ENCODE measurements at regions not wholly inside any gene's neighbourhood (a gene's known extent, or its start where the extent isn't known, plus 50 kb on each side); places are given as distances from the start of the nearest gene placed in this dataset.

DNA sequence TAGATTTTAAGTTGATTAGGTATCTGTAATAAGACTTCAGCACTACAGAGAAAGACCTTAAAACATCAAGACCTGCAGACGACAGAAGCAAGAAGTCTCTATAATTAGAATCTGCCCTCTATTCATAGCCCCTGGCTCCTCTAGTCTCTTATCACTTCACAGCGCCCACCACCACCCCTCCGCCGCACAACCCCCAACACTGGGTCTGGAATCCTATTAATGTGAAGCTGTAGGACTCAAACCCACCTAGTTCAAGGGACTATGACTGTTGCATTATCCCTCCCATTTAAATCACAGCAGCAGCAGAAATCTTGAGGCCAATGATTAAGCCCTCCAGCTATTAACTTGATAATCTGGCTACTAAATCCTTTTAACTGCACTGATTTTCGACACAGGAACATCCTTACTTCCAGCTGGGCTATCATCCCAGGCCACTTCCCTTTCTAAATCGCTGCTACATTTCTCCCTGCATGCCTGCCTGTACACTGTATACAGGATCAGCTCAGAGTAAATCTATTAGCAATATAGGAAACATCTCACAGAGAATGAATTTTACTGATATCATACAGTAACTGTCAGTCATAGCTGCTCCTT is 159.5 kb upstream of the GRAMD2B start:
- POLR2A ChIA-PET: no interaction called here
- TF ChIP-seq, protein P1, sequence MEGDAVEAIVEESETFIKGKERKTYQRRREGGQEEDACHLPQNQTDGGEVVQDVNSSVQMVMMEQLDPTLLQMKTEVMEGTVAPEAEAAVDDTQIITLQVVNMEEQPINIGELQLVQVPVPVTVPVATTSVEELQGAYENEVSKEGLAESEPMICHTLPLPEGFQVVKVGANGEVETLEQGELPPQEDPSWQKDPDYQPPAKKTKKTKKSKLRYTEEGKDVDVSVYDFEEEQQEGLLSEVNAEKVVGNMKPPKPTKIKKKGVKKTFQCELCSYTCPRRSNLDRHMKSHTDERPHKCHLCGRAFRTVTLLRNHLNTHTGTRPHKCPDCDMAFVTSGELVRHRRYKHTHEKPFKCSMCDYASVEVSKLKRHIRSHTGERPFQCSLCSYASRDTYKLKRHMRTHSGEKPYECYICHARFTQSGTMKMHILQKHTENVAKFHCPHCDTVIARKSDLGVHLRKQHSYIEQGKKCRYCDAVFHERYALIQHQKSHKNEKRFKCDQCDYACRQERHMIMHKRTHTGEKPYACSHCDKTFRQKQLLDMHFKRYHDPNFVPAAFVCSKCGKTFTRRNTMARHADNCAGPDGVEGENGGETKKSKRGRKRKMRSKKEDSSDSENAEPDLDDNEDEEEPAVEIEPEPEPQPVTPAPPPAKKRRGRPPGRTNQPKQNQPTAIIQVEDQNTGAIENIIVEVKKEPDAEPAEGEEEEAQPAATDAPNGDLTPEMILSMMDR (IDR thresholded peaks at IDR 0.05; ENCODE audit: control extremely low read depth, extremely low read depth, low read depth, missing control alignments): no peak

GRCh38 chr5:126265917-126266316 is 157.3 kb upstream of the GRAMD2B start:
- DNase-seq (ENCODE audit: extremely low spot score): no peak
- POLR2A ChIA-PET: no interaction called here
- CTCF ChIA-PET: interaction anchor here (0.7 to 1.3 kb wide), 2 partner anchors 14 to 25 kb away, joined by 3 read pairs; no protein-coding TSS in a partner anchor
- TF ChIP-seq, protein P1 (IDR thresholded peaks at IDR 0.05; ENCODE audit: control extremely low read depth, extremely low read depth, low read depth, missing control alignments): no peak

More for the DNA sequence above, 159.5 kb upstream of the GRAMD2B start:
- no peak for DNase-seq (ENCODE audit: extremely low spot score)
- CTCF ChIA-PET: no interaction called here

GRCh38 chr5:126267438-126267837 is 155.8 kb upstream of the GRAMD2B start:
- ChIA-PET POLR2A (no interaction called here), CTCF (no interaction called here)

DNA sequence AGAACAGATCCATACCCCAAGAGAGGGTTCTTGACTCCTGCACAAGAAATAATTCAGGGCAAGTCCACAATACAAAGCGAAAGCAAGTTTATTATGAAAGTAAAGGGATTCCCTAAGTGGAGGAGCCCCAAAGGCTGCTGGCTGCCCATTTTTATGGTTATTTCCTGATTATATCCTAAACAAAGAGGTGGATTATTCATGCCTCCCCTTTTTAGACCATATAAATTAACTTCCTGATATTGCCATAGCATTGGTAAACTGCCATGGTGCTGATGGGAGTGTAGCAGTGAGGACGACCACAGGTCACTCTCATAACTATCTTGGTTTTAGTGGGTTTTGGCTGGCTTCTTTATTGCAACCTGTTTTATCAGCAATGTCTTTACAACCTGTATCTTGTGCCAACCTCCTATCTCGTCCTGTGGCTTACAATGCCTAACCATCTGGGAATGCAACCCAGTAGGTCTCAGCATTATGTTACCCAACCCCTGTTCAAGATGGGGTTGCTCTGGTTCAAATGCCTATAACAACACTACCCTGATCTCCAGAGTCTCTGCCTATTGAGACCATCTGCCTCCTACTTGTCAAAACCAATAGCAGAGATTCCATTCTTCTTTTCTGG is 154.4 kb upstream of the GRAMD2B start:
- ChIA-PET CTCF (no interaction called here), POLR2A (no interaction called here)
- DNase-seq (ENCODE audit: extremely low spot score): no peak
- TF ChIP-seq, protein P1 (IDR thresholded peaks at IDR 0.05; ENCODE audit: control extremely low read depth, extremely low read depth, low read depth, missing control alignments): no peak

More at GRCh38 chr5:126267438-126267837, 155.8 kb upstream of the GRAMD2B start:
- DNase-seq (ENCODE audit: extremely low spot score): no peak
- TF ChIP-seq, protein P1 (IDR thresholded peaks at IDR 0.05; ENCODE audit: control extremely low read depth, extremely low read depth, low read depth, missing control alignments): no peak

GRCh38 chr5:126269511-126269910 is 153.7 kb upstream of the GRAMD2B start:
- DNase-seq (ENCODE audit: extremely low spot score): no peak
- ChIA-PET CTCF (no interaction called here), POLR2A (no interaction called here)
- TF ChIP-seq, protein P1 (IDR thresholded peaks at IDR 0.05; ENCODE audit: control extremely low read depth, extremely low read depth, low read depth, missing control alignments): no peak

- CTCF ChIA-PET: interaction anchor here (1.0 kb wide), 1 partner anchor 13 kb away, joined by 4 read pairs; no protein-coding TSS in a partner anchor
- TF ChIP-seq, protein P1 (IDR thresholded peaks at IDR 0.05; ENCODE audit: control extremely low read depth, extremely low read depth, low read depth, missing control alignments): no peak
- POLR2A ChIA-PET: no interaction called here
- no peak for DNase-seq (ENCODE audit: extremely low spot score)
Observed at GRCh38 chr5:126271141-126271540, 152.1 kb upstream of the GRAMD2B start.

Measured in GM10248 (cell line).